GM18519 (cell line): ENCODE measurements at regions not wholly inside any gene's neighbourhood (a gene's known extent, or its start where the extent isn't known, plus 50 kb on each side); places are given as distances from the start of the nearest gene placed in this dataset.
"Not testable (repeated sequence)": the region's sequence is repeated elsewhere in the genome, so short reads cannot be mapped to it uniquely, and the experiment has no call there.

Source experiments
- ATAC-seq: cut with Tn5 transposase; IDR thresholded peaks from one replicate; pipeline ENCODE4 v1.9.1; 2021; ENCODE audit warnings: mild to moderate bottlenecking, moderate library complexity; ENCODE audit not compliant: unreplicated experiment, low FRiP score

GRCh38 chr1:221987860-221988520 lies 246.1 kb upstream of the DUSP10 start:
- no peak for ATAC-seq

- ATAC-seq: no peak
Observed at GRCh38 chr1:221983444-221983843, 241.6 kb upstream of the DUSP10 start.

GRCh38 chr1:221981461-221981860 lies 239.6 kb upstream of the DUSP10 start:
- no peak for ATAC-seq

GRCh38 chr1:221979444-221980032 lies 237.6 kb upstream of the DUSP10 start:
- no peak for ATAC-seq

GRCh38 chr1:221978631-221979334 lies 236.9 kb upstream of the DUSP10 start:
- not testable (repeated sequence) for ATAC-seq

GRCh38 chr1:221973787-221974186 lies 231.9 kb upstream of the DUSP10 start:
- not testable (repeated sequence) for ATAC-seq

- no peak for ATAC-seq
Observed at GRCh38 chr1:221972276-221973235, 230.7 kb upstream of the DUSP10 start.

- not testable (repeated sequence) for ATAC-seq
Observed at GRCh38 chr1:221971035-221971434, 229.1 kb upstream of the DUSP10 start.

GRCh38 chr1:221969298-221969858 lies 227.5 kb upstream of the DUSP10 start:
- not testable (repeated sequence) for ATAC-seq

- ATAC-seq: not testable (repeated sequence)
Observed at GRCh38 chr1:221967538-221967937, 225.6 kb upstream of the DUSP10 start.

GRCh38 chr1:221966888-221967287 lies 225.0 kb upstream of the DUSP10 start:
- not testable (repeated sequence) for ATAC-seq

GRCh38 chr1:221965891-221966290 lies 224.0 kb upstream of the DUSP10 start:
- not testable (repeated sequence) for ATAC-seq

- no peak for ATAC-seq
Observed at GRCh38 chr1:221965252-221965651, 223.4 kb upstream of the DUSP10 start.

- no peak for ATAC-seq
Observed at GRCh38 chr1:221963742-221964141, 221.9 kb upstream of the DUSP10 start.

- ATAC-seq: no peak
Observed at GRCh38 chr1:221962385-221962784, 220.5 kb upstream of the DUSP10 start.

- peak; percentile 84 for ATAC-seq
Observed at GRCh38 chr1:221961532-221962292, 219.8 kb upstream of the DUSP10 start.

- ATAC-seq: not testable (repeated sequence)
Observed at GRCh38 chr1:221958161-221958562, 216.3 kb upstream of the DUSP10 start.

- ATAC-seq: not testable (repeated sequence)
Observed at GRCh38 chr1:221957350-221957749, 215.5 kb upstream of the DUSP10 start.

- no peak for ATAC-seq
Observed at GRCh38 chr1:221949996-221950395, 208.1 kb upstream of the DUSP10 start.
